Activated naive CD4-positive, alpha-beta T cell treated with anti-CD3 and anti-CD28 coated beads, Interleukin-2, amount 50 U/mL, for 72 hours (primary cell): ENCODE measurements at regions not wholly inside any gene's neighbourhood (a gene's known extent, or its start where the extent isn't known, plus 50 kb on each side); places are given as distances from the start of the nearest gene placed in this dataset.
A peak's percentile ranks its signal among the peaks of the same experiment; 100 is the strongest.

ENCODE experiments used
- ATAC-seq, 2 donors: fragments of 150-1000 bp; cut with Tn5 transposase; 2 replicates each; pipeline ENCODE4 v1.10.0; 2021; ENCODE audit warnings: mild to moderate bottlenecking in 2 of 2, moderate library complexity in 2 of 2
- DNase-seq, 2 donors: peaks; one replicate each; pipeline ENCODE4 v3.0.0; 2021 to 2022; ENCODE audit warnings: low spot score in 2 of 2
- H3K27ac Mint-ChIP-seq, 2 donors: one replicate each; pipeline ENCODE4 v1.8.0; 2022; ENCODE audit warnings: mild to moderate bottlenecking in 2 of 2, mixed read lengths in 2 of 2
- H3K36me3 Mint-ChIP-seq, 2 donors: one replicate each; pipeline ENCODE4 v1.8.0; 2022; ENCODE audit warnings: mixed read lengths in 2 of 2
- H3K9me3 Mint-ChIP-seq, 2 donors: one replicate each; pipeline ENCODE4 v1.8.0; 2022; ENCODE audit warnings: mixed read lengths in 2 of 2

- peaks cover 0 to 6% of the 10 kb centered on the region in 2 donors for H3K9me3 Mint-ChIP-seq
- H3K36me3 Mint-ChIP-seq, result no peaks in the 10 kb centered on the region
- no peak overlapping the region for H3K27ac Mint-ChIP-seq
- DNase-seq (no peak), ATAC-seq (no peak)
Observed at GRCh38 chr5:71939452-71940230, 167.6 kb upstream of the MAP1B start.

- ATAC-seq (no peak), DNase-seq (no peak)
- no peaks in the 10 kb centered on the region for H3K36me3 Mint-ChIP-seq
- H3K9me3 Mint-ChIP-seq, result peaks cover 6 to 7% of the 10 kb centered on the region in 2 donors
- H3K27ac Mint-ChIP-seq, result no peak overlapping the region
Observed at GRCh38 chr5:71943874-71944273, 163.4 kb upstream of the MAP1B start.

GRCh38 chr5:71945436-71945835 is 161.8 kb upstream of the MAP1B start:
- peaks cover 12 to 15% of the 10 kb centered on the region in 2 donors for H3K9me3 Mint-ChIP-seq
- H3K36me3 Mint-ChIP-seq, result no peaks in the 10 kb centered on the region
- ATAC-seq (no peak), DNase-seq (no peak)
- no peak overlapping the region for H3K27ac Mint-ChIP-seq

- ATAC-seq, result no peak
- no peak for DNase-seq
- Mint-ChIP-seq H3K36me3 (no peaks in the 10 kb centered on the region), H3K9me3 (peaks cover 12 to 15% of the 10 kb centered on the region in 2 donors), H3K27ac (no peak overlapping the region)
Observed at GRCh38 chr5:71946343-71947030, 160.8 kb upstream of the MAP1B start.

GRCh38 chr5:71948206-71948605 is 159.1 kb upstream of the MAP1B start:
- DNase-seq (no peak), ATAC-seq (no peak)
- no peak overlapping the region for H3K27ac Mint-ChIP-seq
- no peaks in the 10 kb centered on the region for H3K36me3 Mint-ChIP-seq
- peaks cover 15 to 16% of the 10 kb centered on the region in 2 donors for H3K9me3 Mint-ChIP-seq

GRCh38 chr5:71949772-71950171 is 157.5 kb upstream of the MAP1B start:
- ATAC-seq, result no peak
- no peak for DNase-seq
- no peak overlapping the region for H3K27ac Mint-ChIP-seq
- H3K9me3 Mint-ChIP-seq, result peaks cover 15 to 16% of the 10 kb centered on the region in 2 donors
- no peaks in the 10 kb centered on the region for H3K36me3 Mint-ChIP-seq

- ATAC-seq (no peak), DNase-seq (no peak)
- Mint-ChIP-seq H3K9me3 (peaks cover 9 to 10% of the 10 kb centered on the region in 2 donors), H3K36me3 (no peaks in the 10 kb centered on the region), H3K27ac (no peak overlapping the region)
Observed at GRCh38 chr5:71953866-71954265, 153.4 kb upstream of the MAP1B start.

- DNase-seq, result no peak
- no peaks in the 10 kb centered on the region for H3K36me3 Mint-ChIP-seq
- H3K9me3 Mint-ChIP-seq, result peaks cover 5 to 9% of the 10 kb centered on the region in 2 donors
- H3K27ac Mint-ChIP-seq, result no peak overlapping the region
- ATAC-seq, result no peak
Observed at GRCh38 chr5:71954329-71954728, 152.9 kb upstream of the MAP1B start.

GRCh38 chr5:71955723-71956122 is 151.6 kb upstream of the MAP1B start:
- no peak overlapping the region for H3K27ac Mint-ChIP-seq
- DNase-seq (no peak), ATAC-seq (no peak)
- H3K36me3 Mint-ChIP-seq, result no peaks in the 10 kb centered on the region
- H3K9me3 Mint-ChIP-seq, result peaks cover 0 to 4% of the 10 kb centered on the region in 2 donors

GRCh38 chr5:71957292-71957898 is 149.9 kb upstream of the MAP1B start:
- DNase-seq (no peak), ATAC-seq (no peak)
- Mint-ChIP-seq H3K9me3 (no peaks in the 10 kb centered on the region), H3K36me3 (no peaks in the 10 kb centered on the region), H3K27ac (no peak overlapping the region)

- no peak for ATAC-seq
- no peak for DNase-seq
- Mint-ChIP-seq H3K9me3 (no peaks in the 10 kb centered on the region), H3K36me3 (no peaks in the 10 kb centered on the region), H3K27ac (no peak overlapping the region)
Observed at GRCh38 chr5:71960195-71960594, 147.1 kb upstream of the MAP1B start.

- no peak for DNase-seq
- Mint-ChIP-seq H3K36me3 (no peaks in the 10 kb centered on the region), H3K9me3 (no peaks in the 10 kb centered on the region), H3K27ac (no peak overlapping the region)
- ATAC-seq, result no peak
Observed at GRCh38 chr5:71961786-71962185, 145.5 kb upstream of the MAP1B start.

GRCh38 chr5:71969460-71969859 is 137.8 kb upstream of the MAP1B start:
- Mint-ChIP-seq H3K27ac (no peak overlapping the region), H3K36me3 (no peaks in the 10 kb centered on the region), H3K9me3 (no peaks in the 10 kb centered on the region)
- ATAC-seq (no peak), DNase-seq (no peak)

GRCh38 chr5:71971862-71972261 is 135.4 kb upstream of the MAP1B start:
- Mint-ChIP-seq H3K27ac (no peak overlapping the region), H3K36me3 (no peaks in the 10 kb centered on the region), H3K9me3 (no peaks in the 10 kb centered on the region)
- no peak for ATAC-seq
- DNase-seq, result no peak

- DNase-seq (no peak), ATAC-seq (no peak)
- no peak overlapping the region for H3K27ac Mint-ChIP-seq
- no peaks in the 10 kb centered on the region for H3K36me3 Mint-ChIP-seq
- H3K9me3 Mint-ChIP-seq, result no peaks in the 10 kb centered on the region
Observed at GRCh38 chr5:71972777-71973473, 134.3 kb upstream of the MAP1B start.

GRCh38 chr5:71973563-71973962 is 133.7 kb upstream of the MAP1B start:
- Mint-ChIP-seq H3K9me3 (no peaks in the 10 kb centered on the region), H3K27ac (no peak overlapping the region), H3K36me3 (no peaks in the 10 kb centered on the region)
- DNase-seq, result no peak
- ATAC-seq, result no peak

GRCh38 chr5:71974165-71974564 is 133.1 kb upstream of the MAP1B start:
- H3K27ac Mint-ChIP-seq, result peak overlapping the region in 1 of 2 donors; percentile 37
- DNase-seq (no peak), ATAC-seq (no peak)
- no peaks in the 10 kb centered on the region for H3K36me3 Mint-ChIP-seq
- no peaks in the 10 kb centered on the region for H3K9me3 Mint-ChIP-seq
